Vagina (tissue), 2 donors: ENCODE measurements at regions not wholly inside any gene's neighbourhood (a gene's known extent, or its start where the extent isn't known, plus 50 kb on each side); places are given as distances from the start of the nearest gene placed in this dataset.

Source experiments
- CTCF ChIP-seq, 3 experiments: fragments of 450-650 bp in 2 of 3; fragments of 200-600 bp in 1 of 3; sonication (generic) in 1 of 3; IDR thresholded peaks; one replicate each; pipeline ENCODE4 v1.5.1; 2017 to 2019; ENCODE audit warnings: antibody characterized with exemption in 3 of 3, mild to moderate bottlenecking in 2 of 3, moderate library complexity in 2 of 3
- POLR2A ChIP-seq, 2 donors: fragments of 450-650 bp; IDR thresholded peaks; one replicate each; pipeline ENCODE4 v1.6.1; 2017; ENCODE audit warnings: antibody characterized with exemption in 2 of 2, mild to moderate bottlenecking in 2 of 2, moderate library complexity in 2 of 2

- no peak for TF ChIP-seq CTCF (IDR thresholded peaks at IDR 0.05)
- TF ChIP-seq POLR2A (IDR thresholded peaks at IDR 0.05): no peak
Observed at GRCh38 chrX:138890491-138890890, 179.0 kb upstream of the FGF13 start.
